Thoracic aorta (tissue), 2 donors: ENCODE measurements at regions not wholly inside any gene's neighbourhood (a gene's known extent, or its start where the extent isn't known, plus 50 kb on each side); places are given as distances from the start of the nearest gene placed in this dataset.

ENCODE experiments used
- ATAC-seq: fragments of 150-250 bp; one replicate; pipeline ENCODE4 v1.8.0; 2017; ENCODE audit warnings: low read depth; ENCODE audit not compliant: insufficient number of reproducible peaks, low FRiP score
- DNase-seq: peaks from one replicate; pipeline ENCODE4 v3.0.0-alpha.2; 2020; ENCODE audit warnings: low spot score
- H3K27ac ChIP-seq, 2 donors: fragments of 200-600 bp; sonication (generic); 1 replicate in 1 of 2; 2 replicates in 1 of 2; pipeline ENCODE4 v1.5.1; 2016; ENCODE audit warnings: mild to moderate bottlenecking in 2 of 2, moderate library complexity in 2 of 2
- H3K27me3 ChIP-seq: fragments of 200-600 bp; sonication (generic); replicated peaks from 2 replicates; pipeline ENCODE4 v1.6.0; 2016; ENCODE audit warnings: mild to moderate bottlenecking; ENCODE audit not compliant: insufficient read depth
- H3K36me3 ChIP-seq: fragments of 200-600 bp; sonication (generic); one replicate; pipeline ENCODE4 v1.5.1; 2016
- H3K4me1 ChIP-seq, 2 donors: fragments of 200-600 bp; sonication (generic); 1 replicate in 1 of 2; 2 replicates in 1 of 2; pipeline versions ENCODE4 v1.5.1 to v1.6.0; 2016; ENCODE audit warnings: low read depth in 2 of 2, mild to moderate bottlenecking in 1 of 2; ENCODE audit not compliant: control insufficient read depth in 1 of 2
- H3K4me3 ChIP-seq: fragments of 200-600 bp; sonication (generic); 2 replicates; pipeline ENCODE4 v1.5.1; 2016; ENCODE audit warnings: mild to moderate bottlenecking
- H3K9me3 ChIP-seq: fragments of 200-600 bp; sonication (generic); 2 replicates; pipeline ENCODE4 v1.5.1; 2016
- CTCF ChIP-seq: fragments of 200-600 bp; sonication (generic); IDR thresholded peaks from one replicate; pipeline ENCODE4 v1.5.1; 2019; ENCODE audit warnings: antibody characterized with exemption

GRCh38 chr15:94611656-94612055 lies 380.3 kb downstream of the MCTP2 start:
- Histone ChIP-seq H3K36me3 (no peaks in the 10 kb centered on the region), H3K4me3 (no peak overlapping the region), H3K4me1 (no peaks in the 10 kb centered on the region), H3K27me3 (no peaks in the 10 kb centered on the region), H3K9me3 (no peaks in the 10 kb centered on the region), H3K27ac (no peak overlapping the region)
- no peak for ATAC-seq
- no peak for TF ChIP-seq CTCF
- DNase-seq = no peak

- Histone ChIP-seq H3K27me3 (no peaks in the 10 kb centered on the region), H3K4me3 (no peak overlapping the region), H3K27ac (no peak overlapping the region), H3K9me3 (no peaks in the 10 kb centered on the region), H3K36me3 (no peaks in the 10 kb centered on the region), H3K4me1 (no peaks in the 10 kb centered on the region)
- no peak for TF ChIP-seq CTCF
- DNase-seq (no peak), ATAC-seq (no peak)
These were observed 384.3 kb downstream of the MCTP2 start for GRCh38 chr15:94615688-94616087.

- no peaks in the 10 kb centered on the region for H3K4me1 ChIP-seq
- no peaks in the 10 kb centered on the region for H3K27me3 ChIP-seq
- no peaks in the 10 kb centered on the region for H3K36me3 ChIP-seq
- H3K27ac ChIP-seq = no peak overlapping the region
- DNase-seq = no peak
- H3K9me3 ChIP-seq = no peaks in the 10 kb centered on the region
- TF ChIP-seq CTCF = no peak
- H3K4me3 ChIP-seq = no peak overlapping the region
- ATAC-seq = no peak
These were observed 389.3 kb downstream of the MCTP2 start for GRCh38 chr15:94620632-94621031.

- Histone ChIP-seq H3K36me3 (no peaks in the 10 kb centered on the region), H3K27me3 (no peaks in the 10 kb centered on the region), H3K4me3 (no peak overlapping the region), H3K4me1 (no peaks in the 10 kb centered on the region), H3K27ac (no peak overlapping the region), H3K9me3 (no peaks in the 10 kb centered on the region)
- no peak for TF ChIP-seq CTCF
- ATAC-seq (no peak), DNase-seq (no peak)
These were observed 390.4 kb downstream of the MCTP2 start for GRCh38 chr15:94621736-94622135.

GRCh38 chr15:94626949-94627348 lies 395.6 kb downstream of the MCTP2 start:
- DNase-seq (no peak), ATAC-seq (no peak)
- Histone ChIP-seq H3K4me3 (no peak overlapping the region), H3K9me3 (no peaks in the 10 kb centered on the region), H3K27me3 (no peaks in the 10 kb centered on the region), H3K4me1 (no peaks in the 10 kb centered on the region), H3K27ac (no peak overlapping the region), H3K36me3 (no peaks in the 10 kb centered on the region)
- TF ChIP-seq CTCF = no peak
